HuH-7 (cell line): ENCODE measurements at regions not wholly inside any gene's neighbourhood (a gene's known extent, or its start where the extent isn't known, plus 50 kb on each side); places are given as distances from the start of the nearest gene placed in this dataset.
"Not testable (repeated sequence)": the region's sequence is repeated elsewhere in the genome, so short reads cannot be mapped to it uniquely, and the experiment has no call there.

ENCODE experiments used
- DNase-seq: peaks from one replicate; pipeline ENCODE4 v3.0.0; 2011; ENCODE audit warnings: low spot score

- no peak for DNase-seq
These were observed 59.0 kb downstream of the FASLG start for GRCh38 chr1:172717722-172718465.

GRCh38 chr1:172719066-172719627, 60.2 kb downstream of the FASLG start:
- no peak for DNase-seq

GRCh38 chr1:172719694-172720138, 60.8 kb downstream of the FASLG start:
- peak; percentile 36 for DNase-seq

- DNase-seq: no peak
These were observed 61.4 kb downstream of the FASLG start for GRCh38 chr1:172720339-172720738.

GRCh38 chr1:172723251-172723650, 64.3 kb downstream of the FASLG start:
- no peak for DNase-seq

GRCh38 chr1:172724232-172724631, 65.3 kb downstream of the FASLG start:
- no peak for DNase-seq

GRCh38 chr1:172724765-172725613, 66.1 kb downstream of the FASLG start:
- no peak for DNase-seq

GRCh38 chr1:172726740-172727139, 67.8 kb downstream of the FASLG start:
- DNase-seq: no peak

GRCh38 chr1:172727275-172727857, 68.5 kb downstream of the FASLG start:
- no peak for DNase-seq

GRCh38 chr1:172727956-172728603, 69.2 kb downstream of the FASLG start:
- DNase-seq: peak; percentile 18

GRCh38 chr1:172728705-172729104, 69.8 kb downstream of the FASLG start:
- DNase-seq: not testable (repeated sequence)

GRCh38 chr1:172732427-172732826, 73.5 kb downstream of the FASLG start:
- no peak for DNase-seq

- DNase-seq: no peak
These were observed 74.9 kb downstream of the FASLG start for GRCh38 chr1:172733815-172734214.

GRCh38 chr1:172738389-172738788, 79.5 kb downstream of the FASLG start:
- DNase-seq: no peak

GRCh38 chr1:172742599-172743500, 83.9 kb downstream of the FASLG start:
- peak; percentile 15 for DNase-seq

- DNase-seq: peak; percentile 36
These were observed 86.1 kb downstream of the FASLG start for GRCh38 chr1:172745014-172745413.

GRCh38 chr1:172746091-172746949, 87.4 kb downstream of the FASLG start:
- peak; percentile 10 for DNase-seq

GRCh38 chr1:172748201-172748600, 89.3 kb downstream of the FASLG start:
- DNase-seq: no peak

GRCh38 chr1:172751683-172752082, 92.8 kb downstream of the FASLG start:
- no peak for DNase-seq

- no peak for DNase-seq
These were observed 95.1 kb downstream of the FASLG start for GRCh38 chr1:172753964-172754363.
